T-helper 1 cell treated with Interleukin-12 subunit alpha and Interleukin-12 subunit beta and Interleukin-4 antibody, amounts not matched to agents 30 μg/mL and 1 μg/mL, for 36 hours (primary cell): ENCODE measurements at regions not wholly inside any gene's neighbourhood (a gene's known extent, or its start where the extent isn't known, plus 50 kb on each side); places are given as distances from the start of the nearest gene placed in this dataset.

Experiments used
- H3K27ac Mint-ChIP-seq: one replicate; pipeline ENCODE4 v1.8.0; 2021; ENCODE audit warnings: mild to moderate bottlenecking, mixed read lengths
- H3K27me3 Mint-ChIP-seq: one replicate; pipeline ENCODE4 v1.8.0; 2021; ENCODE audit warnings: low read depth, mixed read lengths
- H3K36me3 Mint-ChIP-seq: one replicate; pipeline ENCODE4 v1.8.0; 2021; ENCODE audit warnings: low read depth, mixed read lengths
- H3K4me1 Mint-ChIP-seq: one replicate; pipeline ENCODE4 v1.8.0; 2021; ENCODE audit warnings: low read depth, mixed read lengths
- H3K4me3 Mint-ChIP-seq: one replicate; pipeline ENCODE4 v1.8.0; 2021; ENCODE audit warnings: mild to moderate bottlenecking, moderate library complexity, mixed read lengths
- H3K9me3 Mint-ChIP-seq: one replicate; pipeline ENCODE4 v1.8.0; 2021; ENCODE audit warnings: mixed read lengths

DNA sequence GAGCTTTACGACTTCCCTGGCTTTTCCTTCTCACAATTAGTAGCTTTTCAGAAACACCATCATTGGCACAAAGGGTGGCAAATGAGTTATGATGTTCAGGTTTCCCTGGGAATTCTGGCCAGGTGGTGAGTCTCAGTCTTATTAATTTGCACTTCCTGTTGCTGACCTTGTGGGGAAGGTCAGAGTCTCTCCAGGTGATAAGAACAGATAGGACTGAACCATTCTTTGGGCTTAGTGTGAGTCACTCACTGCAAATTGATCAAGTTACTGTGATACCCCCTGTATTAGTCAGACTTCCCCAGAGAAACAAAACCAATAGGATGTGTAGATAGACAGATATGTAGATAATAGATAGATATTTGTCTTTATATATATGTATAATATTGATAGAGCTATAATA lies 53.8 kb upstream of the RANBP3L start:
- Mint-ChIP-seq H3K4me1 (peaks cover 13% of the 10 kb centered on the region), H3K27me3 (peaks cover 2% of the 10 kb centered on the region), H3K4me3 (no peak overlapping the region), H3K27ac (no peak overlapping the region), H3K9me3 (no peaks in the 10 kb centered on the region), H3K36me3 (no peaks in the 10 kb centered on the region)

- Mint-ChIP-seq H3K27me3 (no peaks in the 10 kb centered on the region), H3K9me3 (no peaks in the 10 kb centered on the region), H3K27ac (no peak overlapping the region), H3K4me3 (no peak overlapping the region), H3K4me1 (peaks cover 15% of the 10 kb centered on the region), H3K36me3 (no peaks in the 10 kb centered on the region)
These were observed 55.2 kb upstream of the RANBP3L start for GRCh38 chr5:36356915-36357314.

- H3K9me3 Mint-ChIP-seq, result no peaks in the 10 kb centered on the region
- H3K4me3 Mint-ChIP-seq, result no peak overlapping the region
- H3K27ac Mint-ChIP-seq, result no peak overlapping the region
- H3K4me1 Mint-ChIP-seq, result peaks cover 15% of the 10 kb centered on the region
- H3K36me3 Mint-ChIP-seq, result no peaks in the 10 kb centered on the region
- no peaks in the 10 kb centered on the region for H3K27me3 Mint-ChIP-seq
These were observed 55.8 kb upstream of the RANBP3L start for GRCh38 chr5:36357391-36357975.

DNA sequence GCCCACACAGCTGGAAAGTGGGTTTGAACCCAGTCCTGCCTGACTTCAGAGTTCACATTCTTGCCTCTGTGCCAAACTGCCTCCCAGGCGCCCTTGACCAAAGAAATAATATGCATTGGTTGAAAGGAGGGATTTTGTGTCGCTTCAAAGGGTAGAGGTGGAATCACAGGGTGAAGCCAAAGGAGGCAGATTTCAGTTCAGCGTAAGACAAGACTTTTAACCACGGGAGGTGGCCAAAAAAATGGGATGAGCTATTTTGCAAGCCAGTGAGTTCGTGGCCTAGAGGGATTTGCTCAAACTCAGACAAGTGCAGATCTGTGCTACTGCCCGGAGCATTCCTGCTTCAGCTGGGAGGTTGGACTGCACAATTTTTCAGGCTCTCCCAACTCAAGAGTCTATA lies 57.6 kb upstream of the RANBP3L start:
- Mint-ChIP-seq H3K9me3 (no peaks in the 10 kb centered on the region), H3K27me3 (no peaks in the 10 kb centered on the region), H3K4me1 (peaks cover 15% of the 10 kb centered on the region), H3K27ac (no peak overlapping the region), H3K4me3 (no peak overlapping the region), H3K36me3 (no peaks in the 10 kb centered on the region)

- Mint-ChIP-seq H3K27ac (no peak overlapping the region), H3K9me3 (no peaks in the 10 kb centered on the region), H3K27me3 (no peaks in the 10 kb centered on the region), H3K4me1 (peaks cover 15% of the 10 kb centered on the region), H3K36me3 (no peaks in the 10 kb centered on the region), H3K4me3 (no peak overlapping the region)
These were observed 58.6 kb upstream of the RANBP3L start for GRCh38 chr5:36360307-36360706.

GRCh38 chr5:36363101-36363500 lies 61.4 kb upstream of the RANBP3L start:
- no peaks in the 10 kb centered on the region for H3K9me3 Mint-ChIP-seq
- H3K36me3 Mint-ChIP-seq, result no peaks in the 10 kb centered on the region
- H3K27me3 Mint-ChIP-seq, result no peaks in the 10 kb centered on the region
- no peak overlapping the region for H3K4me3 Mint-ChIP-seq
- peaks cover 11% of the 10 kb centered on the region for H3K4me1 Mint-ChIP-seq
- no peak overlapping the region for H3K27ac Mint-ChIP-seq

DNA sequence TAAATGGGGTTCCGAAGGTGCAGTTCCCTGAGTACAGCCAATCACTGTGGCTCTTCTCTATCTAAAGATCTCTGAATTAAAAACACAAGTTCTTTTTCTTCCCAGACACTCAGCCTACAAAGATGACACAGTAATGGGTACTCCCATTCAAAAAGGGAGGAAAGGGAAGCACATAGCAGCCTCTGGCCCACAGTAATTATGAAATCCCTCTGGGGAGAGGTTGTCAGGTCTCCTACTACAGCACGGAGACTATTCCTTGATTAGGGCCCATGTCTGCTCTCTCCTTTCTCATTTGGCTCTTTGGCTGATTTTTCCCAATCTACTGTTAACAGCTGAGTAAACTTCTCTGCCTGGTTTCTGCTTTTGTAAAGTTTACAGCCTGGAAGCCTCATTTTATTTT lies 62.0 kb upstream of the RANBP3L start:
- no peaks in the 10 kb centered on the region for H3K9me3 Mint-ChIP-seq

DNA sequence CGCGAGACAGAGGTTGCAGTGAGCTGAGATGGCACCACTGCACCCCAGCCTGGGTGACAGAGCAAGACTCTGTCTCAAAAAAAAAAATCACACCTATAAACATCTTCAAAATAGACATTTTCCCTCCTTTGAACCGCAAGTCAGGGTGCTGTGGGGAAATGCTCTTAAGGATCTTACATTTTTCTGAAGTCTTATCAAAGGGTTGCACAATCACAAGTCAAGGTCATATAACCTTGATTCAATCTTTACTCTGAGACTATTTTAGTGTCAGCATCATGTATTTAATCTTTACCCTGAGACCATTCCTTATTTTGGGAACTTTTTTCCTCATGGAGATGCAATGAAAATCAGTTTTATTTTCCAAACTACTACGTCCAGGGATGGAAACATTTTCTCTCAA lies 62.8 kb upstream of the RANBP3L start:
- Mint-ChIP-seq H3K4me1 (peaks cover 13% of the 10 kb centered on the region), H3K9me3 (no peaks in the 10 kb centered on the region), H3K4me3 (no peak overlapping the region), H3K27me3 (no peaks in the 10 kb centered on the region), H3K27ac (no peak overlapping the region), H3K36me3 (no peaks in the 10 kb centered on the region)

More for the DNA sequence above, 62.0 kb upstream of the RANBP3L start:
- peaks cover 13% of the 10 kb centered on the region for H3K4me1 Mint-ChIP-seq
- no peak overlapping the region for H3K27ac Mint-ChIP-seq
- H3K27me3 Mint-ChIP-seq, result no peaks in the 10 kb centered on the region
- no peaks in the 10 kb centered on the region for H3K36me3 Mint-ChIP-seq
- H3K4me3 Mint-ChIP-seq, result no peak overlapping the region

- Mint-ChIP-seq H3K9me3 (no peaks in the 10 kb centered on the region), H3K27me3 (no peaks in the 10 kb centered on the region), H3K27ac (no peak overlapping the region), H3K4me1 (peaks cover 4% of the 10 kb centered on the region), H3K36me3 (no peaks in the 10 kb centered on the region), H3K4me3 (no peak overlapping the region)
These were observed 64.2 kb upstream of the RANBP3L start for GRCh38 chr5:36365896-36366295.

DNA sequence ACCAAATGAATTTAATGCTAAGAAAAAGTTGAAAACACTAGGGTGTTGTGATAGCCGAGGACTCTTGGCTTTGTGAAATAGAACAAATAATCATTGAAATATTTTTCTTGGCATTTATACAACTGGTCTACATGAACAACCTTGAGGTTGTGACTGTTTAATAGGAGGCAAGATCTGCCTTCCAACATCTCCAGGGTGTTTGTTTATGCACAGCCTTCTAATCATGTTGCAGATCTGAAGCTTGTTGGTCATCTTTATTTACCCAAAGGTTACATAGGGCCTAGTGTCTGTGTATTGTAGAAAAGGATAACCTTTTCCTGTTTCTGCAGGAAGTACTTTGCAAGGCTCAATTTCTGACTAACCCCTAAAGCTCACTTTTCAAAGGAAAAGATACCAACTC lies 65.2 kb upstream of the RANBP3L start:
- H3K27ac Mint-ChIP-seq, result no peak overlapping the region
- H3K36me3 Mint-ChIP-seq, result no peaks in the 10 kb centered on the region
- H3K9me3 Mint-ChIP-seq, result no peaks in the 10 kb centered on the region
- H3K4me3 Mint-ChIP-seq, result no peak overlapping the region
- peaks cover 4% of the 10 kb centered on the region for H3K4me1 Mint-ChIP-seq
- no peaks in the 10 kb centered on the region for H3K27me3 Mint-ChIP-seq

DNA sequence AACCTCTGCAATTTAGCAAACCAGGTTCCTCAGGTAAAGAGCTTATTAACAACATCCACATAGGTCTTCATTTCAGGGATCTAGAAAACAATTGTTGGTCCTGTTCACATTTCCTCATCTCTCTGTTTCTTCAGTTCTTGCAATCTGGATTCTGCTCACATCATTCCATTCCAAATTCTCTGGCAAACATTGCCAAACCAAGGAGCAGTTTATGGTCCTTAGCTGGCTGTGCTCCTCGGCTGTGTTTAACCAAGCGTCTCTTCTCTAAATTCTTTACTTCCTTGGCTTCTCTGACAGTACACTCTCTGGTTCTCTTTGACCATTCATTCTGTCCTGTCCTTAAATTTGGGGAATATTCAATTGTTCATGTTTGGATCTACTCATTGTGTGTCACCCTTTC lies 65.8 kb upstream of the RANBP3L start:
- Mint-ChIP-seq H3K36me3 (no peaks in the 10 kb centered on the region), H3K27me3 (no peaks in the 10 kb centered on the region), H3K4me1 (peaks cover 4% of the 10 kb centered on the region), H3K4me3 (no peak overlapping the region), H3K9me3 (no peaks in the 10 kb centered on the region), H3K27ac (no peak overlapping the region)

DNA sequence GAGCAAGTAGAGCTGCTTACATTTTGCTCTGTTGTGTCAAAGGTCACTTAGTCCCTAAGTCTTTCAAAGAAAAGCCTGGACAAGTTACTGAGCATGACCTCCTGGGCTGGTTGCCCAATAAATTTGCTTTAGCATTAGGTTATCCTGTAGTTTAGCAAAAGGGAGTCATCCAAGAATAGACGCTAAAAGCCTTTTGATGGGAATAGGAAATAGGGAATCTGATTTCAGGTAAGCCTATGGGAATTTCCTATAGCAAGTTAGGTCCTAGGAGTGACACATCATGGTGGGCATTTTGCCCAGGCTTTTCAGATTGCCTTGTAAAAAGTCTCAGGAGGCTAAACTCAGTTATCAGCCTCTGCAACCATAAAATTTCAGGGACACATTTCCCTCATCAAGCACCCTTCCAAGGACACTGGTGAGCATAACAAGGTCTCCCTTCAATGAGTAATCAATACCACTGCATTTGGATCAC lies 67.6 kb upstream of the RANBP3L start:
- Mint-ChIP-seq H3K9me3 (no peaks in the 10 kb centered on the region), H3K4me1 (peaks cover 4% of the 10 kb centered on the region), H3K4me3 (no peak overlapping the region), H3K27ac (no peak overlapping the region), H3K27me3 (no peaks in the 10 kb centered on the region), H3K36me3 (no peaks in the 10 kb centered on the region)

DNA sequence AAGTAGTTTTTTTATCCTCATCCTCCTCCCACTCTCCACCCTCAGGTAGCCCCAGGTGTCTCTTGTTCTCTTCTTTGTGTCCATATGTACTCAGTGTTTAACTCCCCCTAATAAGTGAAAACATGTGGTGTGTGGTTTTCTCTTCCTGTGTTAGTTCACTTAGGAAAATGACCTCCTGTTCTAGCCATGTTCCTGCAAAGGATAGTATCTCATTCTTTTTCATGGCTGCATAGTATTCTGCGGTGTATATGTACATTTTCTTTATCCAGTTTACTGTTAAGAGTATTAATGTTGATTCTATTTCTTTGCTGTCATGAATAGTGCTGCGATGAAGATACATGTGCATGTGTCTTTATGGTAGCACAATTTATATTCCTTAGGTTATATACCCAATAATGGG lies 68.4 kb upstream of the RANBP3L start:
- Mint-ChIP-seq H3K9me3 (no peaks in the 10 kb centered on the region), H3K4me3 (no peak overlapping the region), H3K27me3 (no peaks in the 10 kb centered on the region), H3K36me3 (no peaks in the 10 kb centered on the region), H3K4me1 (peaks cover 4% of the 10 kb centered on the region), H3K27ac (no peak overlapping the region)

DNA sequence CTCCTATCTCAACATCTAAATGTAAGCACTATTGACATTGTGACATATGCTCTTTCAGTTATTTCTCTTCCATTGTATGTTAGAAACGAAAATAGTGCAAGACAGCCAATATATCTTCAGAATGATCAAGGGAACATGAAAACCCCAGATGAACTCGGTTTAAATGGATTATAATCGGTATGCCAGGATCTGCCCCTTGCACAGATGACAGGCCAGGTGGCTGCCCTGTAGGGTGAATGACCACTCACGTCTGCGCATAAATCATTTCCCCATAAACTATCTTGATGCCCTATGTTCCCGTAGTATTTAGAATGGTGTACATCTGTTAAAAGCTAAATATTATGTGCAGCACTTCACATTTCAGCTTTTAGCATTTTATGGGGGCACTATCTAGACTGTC lies 69.7 kb upstream of the RANBP3L start:
- Mint-ChIP-seq H3K36me3 (no peaks in the 10 kb centered on the region), H3K9me3 (no peaks in the 10 kb centered on the region), H3K4me1 (peaks cover 4% of the 10 kb centered on the region), H3K27me3 (no peaks in the 10 kb centered on the region), H3K4me3 (no peak overlapping the region), H3K27ac (no peak overlapping the region)

DNA sequence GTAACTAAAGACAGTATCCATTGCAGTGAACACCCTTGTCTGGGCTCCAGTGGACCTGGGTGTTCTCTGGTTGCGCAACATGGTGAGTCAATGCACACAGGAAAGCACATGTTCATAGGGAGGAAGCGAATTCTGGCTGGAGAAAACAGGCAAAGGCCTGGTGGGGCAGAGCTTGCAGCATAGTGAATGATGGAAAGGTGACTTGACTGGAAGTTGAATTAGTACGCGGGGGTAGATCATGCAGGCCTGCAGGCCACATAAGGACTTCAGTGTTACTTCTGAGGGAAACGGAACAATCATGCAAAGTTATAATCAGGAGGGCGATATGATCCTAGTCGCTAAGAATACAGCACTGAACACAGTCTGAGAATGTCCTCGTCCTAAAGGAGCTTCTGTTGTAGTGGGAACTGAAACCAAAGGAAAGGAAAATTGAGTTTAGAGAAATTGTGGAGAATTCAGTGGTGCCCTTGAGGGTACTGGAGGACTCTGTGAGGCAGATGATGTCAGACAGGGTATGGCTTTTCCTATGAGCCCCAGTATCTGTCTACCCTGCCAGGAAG lies 71.9 kb upstream of the RANBP3L start:
- no peak overlapping the region for H3K4me3 Mint-ChIP-seq
- no peaks in the 10 kb centered on the region for H3K27me3 Mint-ChIP-seq
- H3K36me3 Mint-ChIP-seq, result no peaks in the 10 kb centered on the region
- no peak overlapping the region for H3K27ac Mint-ChIP-seq
- H3K4me1 Mint-ChIP-seq, result peaks cover 2% of the 10 kb centered on the region
- H3K9me3 Mint-ChIP-seq, result no peaks in the 10 kb centered on the region
